ENCODE measurements at regions not wholly inside any gene's neighbourhood (a gene's known extent, or its start where the extent isn't known, plus 50 kb on each side); places are given as distances from the start of the nearest gene placed in this dataset.

GRCh38 chr18:77366720-77367641 is 117.3 kb downstream of the GALR1 start (continued):
- TF ChIP-seq CAMTA2 (CRISPR knock-in tag; IDR thresholded peaks at IDR 0.05; ENCODE audit: borderline replicate concordance) (no peak), PPARG (CRISPR knock-in tag; conservative IDR thresholded peaks at IDR 0.05) (0 out of 2 replicates have a peak, but pooled peaks have one; percentile 31), ZNF337 (CRISPR knock-in tag; IDR thresholded peaks at IDR 0.05; ENCODE audit: borderline replicate concordance, low read depth) (no peak), TBL1XR1 (IDR thresholded peaks at IDR 0.05; ENCODE audit: borderline replicate concordance, low read length, partially characterized antibody) (peak; percentile 35), ZNF644 (CRISPR knock-in tag; IDR thresholded peaks at IDR 0.05; ENCODE audit: low read depth) (peak; percentile 95), ARID5B (CRISPR knock-in tag; IDR thresholded peaks at IDR 0.05) (peak; percentile 84), ZNF292 (CRISPR knock-in tag; IDR thresholded peaks at IDR 0.05; ENCODE audit: borderline replicate concordance, low read depth) (peak; percentile 91), ZNF652 (CRISPR knock-in tag; IDR thresholded peaks at IDR 0.05; ENCODE audit: borderline replicate concordance, low read depth) (0 out of 2 replicates have a peak, but pooled peaks have one; percentile 9), ZBTB3 (CRISPR knock-in tag; IDR thresholded peaks at IDR 0.05; ENCODE audit: borderline replicate concordance, low read depth) (no peak; the same call in 1 of the 2 replicates), BHLHE40 (IDR thresholded peaks at IDR 0.05; ENCODE audit: low read length) (0 out of 2 replicates have a peak, but pooled peaks have one; percentile 34), ZNF713 (CRISPR knock-in tag; IDR thresholded peaks at IDR 0.05) (no peak), PLRG1 (conservative IDR thresholded peaks at IDR 0.05) (no peak), POLR2AphosphoS2 (IDR thresholded peaks at IDR 0.05; ENCODE audit: low read depth, low read length) (no peak), ZNF33B (CRISPR knock-in tag; IDR thresholded peaks at IDR 0.05) (0 out of 2 replicates have a peak, but pooled peaks have one; percentile 17), ZNF501 (CRISPR knock-in tag; IDR thresholded peaks at IDR 0.05) (no peak), BRD4 (CRISPR knock-in tag; IDR thresholded peaks at IDR 0.05) (no peak), DNMT3B (CRISPR knock-in tag; conservative IDR thresholded peaks at IDR 0.05) (0 out of 2 replicates have a peak, but pooled peaks have one; percentile 25), FOXO1 (CRISPR knock-in tag; IDR thresholded peaks at IDR 0.05) (peak; percentile 70; the same call in 1 of the 2 replicates), FOSL2 (CRISPR knock-in tag; IDR thresholded peaks at IDR 0.05) (peak; percentile 75), BRCA1 (CRISPR knock-in tag; IDR thresholded peaks at IDR 0.05) (no peak), SAFB2 (CRISPR knock-in tag; IDR thresholded peaks at IDR 0.05; ENCODE audit: borderline replicate concordance, low read depth) (no peak), KLF6 (CRISPR knock-in tag; IDR thresholded peaks at IDR 0.05) (0 out of 2 replicates have a peak, but pooled peaks have one; percentile 60), CEBPG (CRISPR knock-in tag; IDR thresholded peaks at IDR 0.05) (peak; percentile 53), NCOA1 (CRISPR knock-in tag; IDR thresholded peaks at IDR 0.05) (no peak), AGO1 (IDR thresholded peaks at IDR 0.05; ENCODE audit: low read depth, low read length, poor library complexity, severe bottlenecking) (no peak), ZNF17 (CRISPR knock-in tag; IDR thresholded peaks at IDR 0.05) (no peak)
- TF ChIP-seq, protein P1, sequence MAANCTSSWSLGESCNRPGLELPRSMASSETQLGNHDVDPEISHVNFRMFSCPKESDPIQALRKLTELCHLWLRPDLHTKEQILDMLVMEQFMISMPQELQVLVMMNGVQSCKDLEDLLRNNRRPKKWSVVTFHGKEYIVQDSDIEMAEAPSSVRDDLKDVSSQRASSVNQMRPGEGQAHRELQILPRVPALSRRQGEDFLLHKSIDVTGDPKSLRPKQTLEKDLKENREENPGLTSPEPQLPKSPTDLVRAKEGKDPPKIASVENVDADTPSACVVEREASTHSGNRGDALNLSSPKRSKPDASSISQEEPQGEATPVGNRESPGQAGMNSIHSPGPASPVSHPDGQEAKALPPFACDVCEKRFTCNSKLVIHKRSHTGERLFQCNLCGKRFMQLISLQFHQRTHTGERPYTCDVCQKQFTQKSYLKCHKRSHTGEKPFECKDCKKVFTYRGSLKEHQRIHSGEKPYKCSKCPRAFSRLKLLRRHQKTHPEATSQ (CRISPR knock-in tag; IDR thresholded peaks at IDR 0.05; ENCODE audit: borderline replicate concordance), result peak; percentile 54; the same call in 1 of the 2 replicates

All from HepG2 (cell line).